Endothelial cell (in vitro differentiated cells): ENCODE measurements at regions not wholly inside any gene's neighbourhood (a gene's known extent, or its start where the extent isn't known, plus 50 kb on each side); places are given as distances from the start of the nearest gene placed in this dataset.

ENCODE experiments used
- DNase-seq: peaks from one replicate; pipeline ENCODE4 v3.0.0; 2021; ENCODE audit warnings: low spot score
- H3K27ac Mint-ChIP-seq: one replicate; pipeline ENCODE4 v1.8.0; 2021; ENCODE audit warnings: mixed read lengths, inconsistent platforms; ENCODE audit not compliant: unreplicated experiment
- H3K27me3 Mint-ChIP-seq: one replicate; pipeline ENCODE4 v1.8.0; 2021; ENCODE audit warnings: mild to moderate bottlenecking, moderate library complexity, mixed read lengths, inconsistent platforms; ENCODE audit not compliant: unreplicated experiment
- H3K36me3 Mint-ChIP-seq: one replicate; pipeline ENCODE4 v1.8.0; 2021; ENCODE audit warnings: mild to moderate bottlenecking, low read depth, mixed read lengths, inconsistent platforms; ENCODE audit not compliant: unreplicated experiment
- H3K4me1 Mint-ChIP-seq: one replicate; pipeline ENCODE4 v1.8.0; 2021; ENCODE audit warnings: mild to moderate bottlenecking, mixed read lengths, inconsistent platforms; ENCODE audit not compliant: unreplicated experiment
- H3K4me3 Mint-ChIP-seq: one replicate; pipeline ENCODE4 v1.8.0; 2021; ENCODE audit warnings: mild to moderate bottlenecking, mixed read lengths, inconsistent platforms; ENCODE audit not compliant: unreplicated experiment
- H3K9me3 Mint-ChIP-seq: one replicate; pipeline ENCODE4 v1.8.0; 2021; ENCODE audit warnings: mixed read lengths, inconsistent platforms; ENCODE audit not compliant: unreplicated experiment
- TF ChIP-seq, protein P1 (sequence below): fragments of 200-600 bp; sonication (generic); IDR thresholded peaks from one replicate; pipeline ENCODE4 v1.5.0; 2021; ENCODE audit warnings: antibody characterized with exemption; ENCODE audit not compliant: unreplicated experiment

DNA sequence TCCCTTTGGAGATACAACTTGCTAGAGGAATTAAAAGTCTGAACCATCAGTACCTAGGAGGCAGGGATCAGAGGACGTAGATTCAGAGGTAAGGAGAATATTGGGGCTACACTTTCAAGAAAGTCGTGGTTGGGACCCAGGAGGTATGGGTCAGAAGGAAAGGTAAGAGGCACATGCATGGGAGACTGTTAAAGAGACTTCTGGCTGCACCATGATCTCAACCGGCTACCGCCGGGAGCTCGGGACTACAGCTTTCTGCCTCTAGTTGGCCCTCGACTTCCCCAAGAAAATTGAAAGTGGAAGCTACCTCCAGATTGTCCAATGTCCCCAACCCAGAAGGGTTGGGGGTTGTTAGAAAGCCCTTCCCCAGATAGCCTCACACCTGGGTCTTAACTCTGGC, 355.7 kb upstream of the TMPRSS15 start:
- H3K27me3 Mint-ChIP-seq = peaks cover 2% of the 10 kb centered on the region
- no peaks in the 10 kb centered on the region for H3K4me1 Mint-ChIP-seq
- no peak for DNase-seq
- H3K36me3 Mint-ChIP-seq = no peaks in the 10 kb centered on the region
- no peaks in the 10 kb centered on the region for H3K9me3 Mint-ChIP-seq
- no peak overlapping the region for H3K4me3 Mint-ChIP-seq
- H3K27ac Mint-ChIP-seq = no peak overlapping the region
- TF ChIP-seq, protein P1, sequence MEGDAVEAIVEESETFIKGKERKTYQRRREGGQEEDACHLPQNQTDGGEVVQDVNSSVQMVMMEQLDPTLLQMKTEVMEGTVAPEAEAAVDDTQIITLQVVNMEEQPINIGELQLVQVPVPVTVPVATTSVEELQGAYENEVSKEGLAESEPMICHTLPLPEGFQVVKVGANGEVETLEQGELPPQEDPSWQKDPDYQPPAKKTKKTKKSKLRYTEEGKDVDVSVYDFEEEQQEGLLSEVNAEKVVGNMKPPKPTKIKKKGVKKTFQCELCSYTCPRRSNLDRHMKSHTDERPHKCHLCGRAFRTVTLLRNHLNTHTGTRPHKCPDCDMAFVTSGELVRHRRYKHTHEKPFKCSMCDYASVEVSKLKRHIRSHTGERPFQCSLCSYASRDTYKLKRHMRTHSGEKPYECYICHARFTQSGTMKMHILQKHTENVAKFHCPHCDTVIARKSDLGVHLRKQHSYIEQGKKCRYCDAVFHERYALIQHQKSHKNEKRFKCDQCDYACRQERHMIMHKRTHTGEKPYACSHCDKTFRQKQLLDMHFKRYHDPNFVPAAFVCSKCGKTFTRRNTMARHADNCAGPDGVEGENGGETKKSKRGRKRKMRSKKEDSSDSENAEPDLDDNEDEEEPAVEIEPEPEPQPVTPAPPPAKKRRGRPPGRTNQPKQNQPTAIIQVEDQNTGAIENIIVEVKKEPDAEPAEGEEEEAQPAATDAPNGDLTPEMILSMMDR = no peak

DNA sequence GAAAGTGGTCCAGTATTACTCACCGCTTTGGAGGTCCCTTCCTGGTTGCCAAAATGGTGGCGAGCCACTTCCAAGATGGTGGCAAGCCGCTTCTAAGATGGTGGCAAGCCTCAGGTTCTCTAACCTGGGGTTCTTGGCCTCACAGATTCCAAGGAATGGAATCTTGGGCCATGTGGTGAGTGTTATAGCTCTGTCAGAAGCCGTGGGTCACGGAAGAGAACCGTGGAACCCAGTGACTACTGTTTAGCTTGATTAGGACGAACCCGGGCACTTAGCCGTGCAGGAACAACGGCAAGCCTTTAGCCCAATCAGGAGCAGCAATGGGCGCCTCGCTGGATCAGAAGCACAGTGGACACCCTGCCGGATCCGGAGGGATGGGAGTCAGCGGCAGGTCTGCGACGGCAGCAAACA, 356.2 kb upstream of the TMPRSS15 start:
- Mint-ChIP-seq H3K27ac (no peak overlapping the region), H3K4me1 (no peaks in the 10 kb centered on the region), H3K27me3 (peaks cover 2% of the 10 kb centered on the region), H3K4me3 (no peak overlapping the region), H3K9me3 (no peaks in the 10 kb centered on the region), H3K36me3 (no peaks in the 10 kb centered on the region)
- TF ChIP-seq, protein P1 = no peak
- no peak for DNase-seq

DNA sequence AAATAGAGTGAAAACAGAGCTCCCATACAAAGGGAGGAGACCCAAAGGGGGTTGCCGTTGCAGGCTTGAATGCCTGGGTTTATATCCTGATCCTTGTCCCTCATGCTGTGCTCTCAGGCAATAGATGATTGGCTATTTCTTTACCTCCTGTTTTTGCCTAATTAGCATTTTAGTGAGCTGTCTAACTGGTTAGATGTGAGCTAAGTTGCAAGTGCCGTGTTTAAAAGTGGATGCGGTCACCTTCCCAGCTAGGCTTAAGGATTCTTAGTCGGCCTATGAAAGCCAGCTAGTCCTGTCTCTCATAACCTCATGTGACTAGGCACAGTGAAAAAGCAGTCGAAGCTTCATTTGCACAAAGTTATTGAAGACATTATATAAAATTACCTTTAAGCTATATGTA, 356.7 kb upstream of the TMPRSS15 start:
- no peak overlapping the region for H3K4me3 Mint-ChIP-seq
- no peaks in the 10 kb centered on the region for H3K36me3 Mint-ChIP-seq
- H3K27me3 Mint-ChIP-seq = peaks cover 2% of the 10 kb centered on the region
- TF ChIP-seq, protein P1 = no peak
- H3K9me3 Mint-ChIP-seq = no peaks in the 10 kb centered on the region
- H3K27ac Mint-ChIP-seq = no peak overlapping the region
- H3K4me1 Mint-ChIP-seq = no peaks in the 10 kb centered on the region
- DNase-seq = no peak

DNA sequence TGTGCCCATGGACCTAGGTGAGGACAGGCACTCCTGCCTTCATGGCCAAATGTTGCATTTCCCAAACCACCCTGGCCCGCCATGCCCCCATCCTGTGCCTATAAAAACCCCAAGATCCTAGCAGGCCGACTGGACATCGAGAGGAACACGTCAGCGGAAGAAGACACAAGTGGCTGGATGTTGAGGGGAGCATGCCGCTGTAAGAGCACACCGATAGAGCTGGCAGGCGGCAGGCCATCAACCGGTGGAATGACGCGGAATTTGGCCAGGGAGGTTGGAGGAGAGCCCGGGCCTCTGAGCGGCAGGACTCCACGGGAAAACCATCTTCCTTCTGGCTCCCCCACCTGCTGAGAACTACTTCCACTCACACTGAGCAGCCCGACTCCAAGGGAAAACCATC, 361.1 kb upstream of the TMPRSS15 start:
- TF ChIP-seq, protein P1 = no peak
- no peaks in the 10 kb centered on the region for H3K36me3 Mint-ChIP-seq
- H3K27me3 Mint-ChIP-seq = no peaks in the 10 kb centered on the region
- no peak overlapping the region for H3K4me3 Mint-ChIP-seq
- no peaks in the 10 kb centered on the region for H3K9me3 Mint-ChIP-seq
- H3K4me1 Mint-ChIP-seq = no peaks in the 10 kb centered on the region
- no peak overlapping the region for H3K27ac Mint-ChIP-seq
- no peak for DNase-seq

DNA sequence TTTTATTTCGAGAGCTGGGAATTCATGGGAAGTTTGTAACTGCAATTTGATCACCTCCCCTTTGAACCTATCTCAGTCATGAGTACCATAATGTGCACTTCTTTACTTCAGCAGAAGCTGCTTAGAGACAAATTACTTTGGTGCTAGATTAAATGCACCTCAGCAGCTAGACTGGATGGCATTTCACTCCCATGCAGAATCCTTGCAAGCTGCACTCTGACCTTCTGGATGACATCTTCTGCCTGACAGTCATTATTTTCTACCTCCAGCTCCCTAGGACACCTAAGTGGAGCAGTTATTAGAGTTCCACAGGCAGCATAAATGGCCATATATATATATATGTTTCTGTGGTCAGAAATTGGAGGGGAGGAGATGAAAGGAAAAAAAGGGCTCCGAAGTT, 366.0 kb upstream of the TMPRSS15 start:
- TF ChIP-seq, protein P1 = no peak
- Mint-ChIP-seq H3K36me3 (no peaks in the 10 kb centered on the region), H3K9me3 (no peaks in the 10 kb centered on the region), H3K4me3 (no peak overlapping the region), H3K27ac (no peak overlapping the region), H3K4me1 (no peaks in the 10 kb centered on the region), H3K27me3 (no peaks in the 10 kb centered on the region)
- no peak for DNase-seq
